Right ventricle myocardium superior (tissue), 1 donor: ENCODE measurements at regions not wholly inside any gene's neighbourhood (a gene's known extent, or its start where the extent isn't known, plus 50 kb on each side); places are given as distances from the start of the nearest gene placed in this dataset.

Experiments used
- ATAC-seq: fragments of 200-7000 bp; cut with Tn5 transposase; one replicate; pipeline ENCODE4 v1.9.1; 2020; ENCODE audit warnings: mild to moderate bottlenecking; ENCODE audit not compliant: poor library complexity
- DNase-seq: peaks from one replicate; pipeline ENCODE4 v3.0.0-alpha.2; 2020
- intact Hi-C: fragments of 100-400 bp; cut with DNase I; formaldehyde crosslinking; loops from one replicate; pipeline ENCODE4 v1.11.2; 2022
- donor health status: DM: no; HTN: yes; CAD: no; lungs with severe emphysema.

- intact Hi-C loops: no loop called here
- ATAC-seq: no peak
- DNase-seq: no peak
Measured at GRCh38 chr2:204494681-204495080, 50.6 kb upstream of the PARD3B start.

- intact Hi-C loops: no loop called here
- DNase-seq: no peak
- ATAC-seq: no peak
Measured at GRCh38 chr2:204495381-204495780, 49.9 kb upstream of the PARD3B start.
